Activated CD4-positive, alpha-beta T cell treated with anti-CD3 and anti-CD28 coated beads for 1 hour (primary cell): ENCODE measurements at regions not wholly inside any gene's neighbourhood (a gene's known extent, or its start where the extent isn't known, plus 50 kb on each side); places are given as distances from the start of the nearest gene placed in this dataset.

Experiments used
- DNase-seq: peaks from one replicate; pipeline ENCODE4 v3.0.0-alpha.2; 2020

GRCh38 chr2:16022548-16023240, 82.3 kb downstream of the MYCN start:
- DNase-seq = no peak

- no peak for DNase-seq
These were observed 81.4 kb downstream of the MYCN start for GRCh38 chr2:16021611-16022363.

GRCh38 chr2:16020389-16021008, 80.1 kb downstream of the MYCN start:
- no peak for DNase-seq

- DNase-seq = no peak
These were observed 79.4 kb downstream of the MYCN start for GRCh38 chr2:16019617-16020351.

GRCh38 chr2:16019060-16019480, 78.7 kb downstream of the MYCN start:
- no peak for DNase-seq

GRCh38 chr2:16018277-16019059, 78.1 kb downstream of the MYCN start:
- no peak for DNase-seq

- DNase-seq = no peak
These were observed 75.9 kb downstream of the MYCN start for GRCh38 chr2:16016282-16016681.

GRCh38 chr2:16015903-16016265, 75.5 kb downstream of the MYCN start:
- no peak for DNase-seq

GRCh38 chr2:16015210-16015902, 75.0 kb downstream of the MYCN start:
- DNase-seq = no peak

- DNase-seq = no peak
These were observed 74.5 kb downstream of the MYCN start for GRCh38 chr2:16014802-16015201.

GRCh38 chr2:16014041-16014787, 73.9 kb downstream of the MYCN start:
- DNase-seq = no peak

- no peak for DNase-seq
These were observed 73.1 kb downstream of the MYCN start for GRCh38 chr2:16013359-16013911.

- DNase-seq = no peak
These were observed 72.4 kb downstream of the MYCN start for GRCh38 chr2:16012626-16013358.

GRCh38 chr2:16012029-16012596, 71.8 kb downstream of the MYCN start:
- DNase-seq = no peak

- no peak for DNase-seq
These were observed 71.2 kb downstream of the MYCN start for GRCh38 chr2:16011621-16011960.

GRCh38 chr2:16010951-16011620, 70.7 kb downstream of the MYCN start:
- no peak for DNase-seq

GRCh38 chr2:16010011-16010410, 69.7 kb downstream of the MYCN start:
- DNase-seq = no peak

- DNase-seq = no peak
These were observed 69.2 kb downstream of the MYCN start for GRCh38 chr2:16009560-16009959.

GRCh38 chr2:16008856-16009255, 68.5 kb downstream of the MYCN start:
- no peak for DNase-seq
